ENCODE measurements at regions not wholly inside any gene's neighbourhood (a gene's known extent, or its start where the extent isn't known, plus 50 kb on each side); places are given as distances from the start of the nearest gene placed in this dataset.

- TF ChIP-seq POLR2AphosphoS5 (IDR thresholded peaks at IDR 0.05; ENCODE audit: low read depth, low read length) = no peak
- no peak for TF ChIP-seq POLR2A (IDR thresholded peaks at IDR 0.05; ENCODE audit: low read depth, low read length)
- TF ChIP-seq SPI1 (IDR thresholded peaks at IDR 0.05; ENCODE audit: low read depth, low read length) = no peak
- no peak for TF ChIP-seq POU2F2 (IDR thresholded peaks at IDR 0.05; ENCODE audit: low read depth, low read length)
- TF ChIP-seq TAF1 (IDR thresholded peaks at IDR 0.05; ENCODE audit: low read depth, low read length) = no peak
Measured at GRCh38 chr12:131525795-131526508, 184.9 kb upstream of the SFSWAP start.

Measured in GM12891 (cell line).